Tongue (tissue), 1 donor: ENCODE measurements at regions not wholly inside any gene's neighbourhood (a gene's known extent, or its start where the extent isn't known, plus 50 kb on each side); places are given as distances from the start of the nearest gene placed in this dataset.

ENCODE experiments used
- DNase-seq: peaks from one replicate; pipeline ENCODE4 v3.0.0-alpha.2; 2015

DNA sequence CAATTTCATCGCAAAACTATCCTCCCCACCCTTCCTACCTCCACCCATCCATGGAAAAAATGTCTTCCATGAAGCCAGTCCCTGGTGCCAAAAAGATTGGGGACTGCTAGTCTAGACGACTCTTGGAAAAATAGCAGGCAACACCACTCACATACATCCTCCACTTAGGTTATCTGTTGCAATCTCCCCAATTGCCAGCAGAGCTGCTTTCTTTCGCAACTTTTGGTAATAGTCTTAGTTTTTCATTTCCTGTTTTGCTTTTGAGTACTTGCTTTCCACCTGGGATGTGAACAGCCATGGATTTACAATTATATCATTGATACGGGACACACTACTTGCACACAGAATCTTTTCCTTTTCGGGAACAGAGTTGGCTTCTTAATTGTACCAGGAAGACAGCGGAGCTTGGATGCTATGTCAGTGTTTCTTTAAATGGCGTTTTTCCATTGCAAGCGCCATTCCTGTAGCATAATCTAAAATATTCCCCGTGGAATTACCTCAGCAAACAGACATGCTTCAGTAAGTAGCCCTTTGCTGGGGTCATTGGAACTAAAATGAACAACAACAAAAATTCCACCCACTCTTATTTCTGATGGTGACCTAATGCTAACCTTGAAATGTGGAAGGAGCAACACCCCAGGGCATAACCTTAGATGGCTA is 183.3 kb upstream of the ADGRL2 start:
- peak; percentile 3 for DNase-seq

DNA sequence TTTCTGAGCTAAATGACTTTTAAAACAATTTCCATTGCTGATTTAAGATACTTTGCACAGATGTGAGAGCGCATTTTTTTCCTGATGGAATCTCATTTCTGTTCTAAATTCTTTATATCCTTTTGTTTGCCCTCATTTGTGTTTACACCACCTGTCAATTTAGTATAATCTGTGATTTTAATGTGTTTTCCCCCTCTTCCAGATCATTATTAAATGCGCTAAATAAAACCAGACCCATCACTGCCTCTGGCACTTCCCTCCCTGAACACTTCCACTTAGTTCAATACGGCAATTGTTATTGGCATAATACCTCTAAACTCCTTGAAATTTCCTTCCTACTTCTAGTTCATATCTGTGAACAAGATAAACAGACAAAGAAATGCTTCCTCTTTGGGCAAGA is 186.9 kb upstream of the ADGRL2 start:
- DNase-seq = no peak

DNA sequence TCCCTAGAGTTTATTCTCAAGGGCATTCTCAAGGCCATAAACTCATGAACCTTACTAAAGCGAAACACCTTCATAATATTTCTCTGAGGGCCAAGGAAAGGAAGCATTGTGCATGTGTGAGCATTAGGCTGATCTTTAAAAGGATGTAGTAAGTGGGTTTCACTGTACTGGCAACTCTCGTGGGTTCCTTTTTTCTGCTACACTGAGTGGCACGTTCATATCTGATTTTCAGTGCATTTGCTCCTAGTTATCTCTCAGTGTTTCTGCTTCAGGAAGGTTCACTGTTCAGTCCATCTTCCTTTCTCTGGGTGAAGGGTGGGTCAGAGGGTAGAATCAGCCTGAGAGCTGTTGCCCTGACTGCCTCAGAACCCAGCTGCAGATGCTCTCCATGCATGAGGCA is 192.8 kb upstream of the ADGRL2 start:
- DNase-seq = no peak

DNA sequence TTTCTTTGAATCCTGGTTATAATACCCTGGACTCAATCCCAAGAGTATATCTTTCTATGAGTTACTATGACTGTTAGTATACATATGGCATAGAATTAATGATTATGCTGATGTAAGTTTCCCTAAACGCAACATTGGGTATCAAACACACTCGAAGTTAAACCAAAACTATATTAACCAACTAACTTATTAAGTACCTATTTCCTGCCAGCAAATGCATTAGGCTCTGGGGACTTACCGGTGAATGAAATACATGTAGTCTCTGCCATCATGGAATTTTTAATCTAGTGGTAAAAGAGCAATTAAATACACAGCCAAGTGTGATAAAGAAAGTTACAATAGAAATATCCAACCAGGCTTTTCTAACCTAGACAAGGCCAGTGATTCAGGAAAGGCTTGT is 193.6 kb upstream of the ADGRL2 start:
- no peak for DNase-seq

- DNase-seq = no peak
Measured at GRCh38 chr1:81606656-81607055, 194.1 kb upstream of the ADGRL2 start.

DNA sequence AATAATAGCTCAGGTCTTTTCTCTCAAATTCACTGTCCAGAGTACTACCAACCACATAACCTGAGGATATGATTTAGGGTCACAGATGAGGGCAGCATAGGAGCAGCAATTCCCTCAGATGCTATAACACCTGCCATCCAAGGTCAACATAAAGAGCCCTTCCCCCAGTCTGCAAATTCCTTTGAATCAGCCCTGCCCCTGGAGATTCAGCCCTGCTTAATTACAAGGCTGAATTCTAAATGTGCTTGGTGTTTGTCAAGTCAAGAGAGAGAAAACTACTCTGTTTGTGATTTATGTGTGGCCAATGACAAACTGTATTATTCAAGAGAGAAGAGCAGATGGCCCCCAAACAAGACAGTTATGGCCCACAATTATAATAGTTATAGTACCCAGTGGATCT is 195.7 kb upstream of the ADGRL2 start:
- no peak for DNase-seq

GRCh38 chr1:81600878-81601622 is 199.7 kb upstream of the ADGRL2 start:
- no peak for DNase-seq

DNA sequence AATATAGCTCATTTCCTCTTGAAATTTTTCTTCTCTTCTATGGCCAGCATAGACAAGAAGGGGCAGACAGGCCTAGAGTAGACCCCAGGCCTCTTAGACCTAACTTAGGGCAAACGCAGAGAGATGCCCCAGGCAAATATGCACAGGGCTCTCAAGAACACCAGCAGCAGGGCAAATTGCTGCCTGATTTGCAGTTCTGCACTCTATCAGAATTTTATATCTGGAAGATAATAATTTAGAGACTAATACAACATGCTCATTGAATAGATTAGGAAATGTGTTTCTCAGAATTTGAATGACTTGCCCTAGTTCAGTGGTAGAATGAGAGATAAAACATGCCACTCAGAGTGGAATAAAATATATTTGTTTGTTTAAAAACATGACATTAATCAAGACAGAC is 200.4 kb upstream of the ADGRL2 start:
- no peak for DNase-seq

DNA sequence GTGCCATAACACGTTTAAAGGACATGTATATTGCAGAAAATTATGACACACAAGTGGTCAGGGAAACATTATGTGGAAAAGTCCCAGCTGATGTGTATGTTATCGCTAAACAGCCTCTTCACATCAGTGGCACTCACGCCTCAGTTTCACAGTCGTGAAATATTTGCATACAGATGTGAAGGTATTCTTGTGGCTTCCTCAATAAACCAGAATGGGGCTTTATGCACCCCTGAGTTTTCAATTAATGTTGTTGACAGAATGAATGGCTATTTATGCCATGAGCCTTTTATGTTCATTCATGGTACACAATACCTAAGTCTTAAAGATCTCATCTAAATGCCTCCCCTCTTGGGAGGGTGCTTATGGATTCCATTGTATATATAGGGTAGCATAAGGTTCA is 202.1 kb upstream of the ADGRL2 start:
- no peak for DNase-seq

- DNase-seq = no peak
Measured at GRCh38 chr1:81597720-81598426, 202.9 kb upstream of the ADGRL2 start.

- DNase-seq = no peak
Measured at GRCh38 chr1:81596341-81596740, 204.4 kb upstream of the ADGRL2 start.

DNA sequence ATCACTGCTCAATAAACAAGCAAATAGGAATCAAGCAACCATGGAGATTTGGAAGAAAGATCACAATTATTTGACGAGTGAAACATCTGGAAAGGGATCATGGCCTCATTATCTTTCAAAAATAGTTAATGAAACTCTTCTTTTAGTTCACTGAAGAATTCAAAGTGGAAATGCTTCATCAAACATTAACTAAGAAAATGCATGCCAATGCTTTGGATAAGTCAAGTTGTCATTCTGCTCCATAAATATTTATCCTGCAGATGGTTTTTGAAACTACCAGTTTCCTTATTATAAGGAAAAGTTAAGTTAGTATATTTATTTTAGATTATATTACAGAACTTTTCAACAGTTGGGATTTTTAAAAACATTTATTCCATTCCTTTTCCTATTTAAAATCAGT is 206.5 kb upstream of the ADGRL2 start:
- DNase-seq = no peak

DNA sequence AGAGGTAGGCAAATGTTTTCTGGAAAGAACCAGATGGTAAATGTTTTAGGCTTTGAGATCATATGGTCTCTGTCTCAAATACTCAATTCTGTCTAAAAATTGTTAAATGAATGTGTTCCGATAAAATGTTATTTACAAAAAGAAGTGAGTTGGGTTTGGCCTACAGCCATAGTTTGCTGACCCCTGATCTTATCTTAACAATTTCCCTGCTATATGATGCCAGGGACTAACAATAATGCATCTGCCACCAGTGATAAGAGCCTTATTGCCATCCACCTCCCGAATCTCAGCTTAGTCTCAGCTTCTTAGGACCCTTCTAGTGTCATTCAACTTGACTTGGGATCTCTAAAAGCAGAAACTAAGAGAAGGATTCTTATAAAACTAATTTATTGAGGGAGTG is 208.5 kb upstream of the ADGRL2 start:
- no peak for DNase-seq

DNA sequence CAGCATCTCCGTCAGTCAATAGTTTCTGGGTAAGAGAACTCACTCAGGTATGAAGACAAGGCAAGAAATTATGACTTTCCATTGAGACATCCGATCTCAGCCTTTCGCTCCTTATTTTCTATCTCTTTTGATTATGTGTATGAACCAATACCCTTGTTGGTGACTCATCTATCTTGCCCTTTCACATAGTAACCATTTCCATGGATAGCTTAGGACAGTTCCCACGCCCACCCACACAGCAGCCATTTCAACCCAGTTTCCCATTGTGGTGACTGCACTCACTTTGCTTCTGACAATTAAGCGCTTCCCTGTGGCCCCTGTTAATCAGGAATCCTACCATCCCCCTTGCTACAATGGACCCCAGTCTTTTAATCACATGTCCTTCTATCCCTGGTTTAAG is 210.6 kb upstream of the ADGRL2 start:
- DNase-seq = no peak

DNA sequence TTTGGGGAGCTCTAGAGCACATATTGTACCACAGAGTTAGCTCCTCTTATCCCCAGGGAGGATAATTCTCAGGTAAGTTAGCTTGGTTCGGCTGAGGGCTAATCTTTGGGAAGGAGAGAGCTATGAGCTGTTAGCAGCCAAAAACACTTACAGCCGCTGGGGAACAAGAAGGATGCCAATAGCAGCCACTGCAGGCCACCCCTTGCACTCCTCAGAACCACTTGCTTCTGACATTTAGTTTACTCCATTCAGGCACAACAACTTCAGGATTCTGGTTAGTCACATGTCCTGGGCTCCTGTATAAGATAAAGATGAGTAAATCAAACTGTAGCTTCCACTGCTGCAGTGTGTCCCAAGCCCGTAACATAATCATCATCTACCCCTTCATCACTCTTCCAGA is 212.6 kb upstream of the ADGRL2 start:
- DNase-seq = no peak

DNA sequence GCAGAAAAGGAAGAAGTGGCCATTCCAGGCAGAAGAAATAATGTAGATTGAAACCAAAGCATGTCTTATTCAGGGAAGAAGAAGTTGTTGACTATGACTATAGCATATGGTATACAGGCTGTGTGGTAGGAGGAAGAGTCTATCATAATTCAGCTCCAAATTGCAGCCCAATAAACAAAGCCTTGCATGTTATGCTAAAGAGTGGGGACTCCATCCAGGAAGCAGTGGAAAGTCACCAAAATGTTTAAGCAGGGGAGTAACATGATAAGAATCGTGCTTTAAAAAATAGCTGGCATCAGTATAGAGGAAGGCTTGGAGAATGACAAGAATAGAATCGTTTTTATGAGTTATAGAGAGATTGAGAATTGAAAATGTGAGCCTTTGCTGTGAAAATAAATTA is 213.3 kb upstream of the ADGRL2 start:
- DNase-seq = no peak

- DNase-seq = no peak
Measured at GRCh38 chr1:81585371-81585770, 215.4 kb upstream of the ADGRL2 start.

DNA sequence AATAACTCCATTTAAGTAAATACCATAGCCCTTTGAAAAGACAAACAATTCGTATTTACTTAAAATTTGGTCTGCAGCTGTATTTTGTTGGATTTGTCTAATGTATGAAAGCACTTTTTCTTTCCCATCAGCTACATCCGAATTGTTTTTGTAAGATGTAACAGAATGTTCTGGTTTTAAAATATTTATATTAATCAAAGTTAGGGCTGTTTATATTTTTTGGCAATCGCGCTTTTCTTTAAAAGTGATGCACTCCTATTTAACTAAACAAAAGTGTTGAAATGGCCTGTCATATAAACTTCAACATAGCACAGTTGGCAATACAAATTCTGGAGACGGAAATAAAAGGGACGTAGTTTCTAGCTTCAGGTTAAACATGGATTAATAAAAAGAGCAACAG is 216.3 kb upstream of the ADGRL2 start:
- peak; percentile 10 for DNase-seq

DNA sequence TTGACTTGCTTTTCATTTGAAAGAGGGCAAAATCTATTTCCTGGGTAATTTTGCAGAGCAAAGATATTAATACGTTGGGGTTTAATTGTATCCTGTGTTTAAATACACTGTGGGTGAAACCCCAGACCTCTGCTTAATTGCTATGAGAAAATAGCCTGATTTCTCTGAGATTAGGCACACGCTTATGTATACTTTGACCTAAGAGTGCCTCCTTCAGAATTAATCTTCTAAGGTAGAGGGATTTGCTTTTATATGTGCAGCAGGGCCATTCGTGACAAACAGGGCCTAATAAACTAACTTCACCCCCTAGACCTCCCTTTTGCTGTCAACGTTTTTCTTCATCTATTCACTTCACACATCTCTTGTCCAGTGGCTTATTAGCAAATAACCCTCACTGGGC is 216.9 kb upstream of the ADGRL2 start:
- DNase-seq = no peak

- no peak for DNase-seq
Measured at GRCh38 chr1:81582467-81582986, 218.2 kb upstream of the ADGRL2 start.

DNA sequence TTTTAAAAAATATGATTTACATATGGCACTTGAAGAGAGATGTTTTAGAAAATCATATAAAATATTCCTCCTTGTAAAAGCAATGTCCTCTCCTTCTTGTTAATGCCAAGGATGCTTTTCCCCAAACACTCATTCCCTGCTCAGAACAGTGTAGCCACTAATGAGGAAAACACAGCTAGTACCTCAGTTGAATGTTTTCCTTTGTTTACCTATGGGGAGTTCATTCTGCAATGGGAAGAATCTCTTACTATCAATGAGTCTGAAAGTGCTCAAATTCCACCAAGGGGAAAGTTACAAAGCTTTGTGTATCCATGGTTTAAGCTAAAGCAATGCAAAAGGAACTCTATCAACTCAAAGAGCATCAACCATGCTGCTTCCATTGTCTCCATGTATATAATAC is 221.9 kb upstream of the ADGRL2 start:
- DNase-seq = no peak

- DNase-seq = no peak
Measured at GRCh38 chr1:81577004-81577697, 223.6 kb upstream of the ADGRL2 start.

DNA sequence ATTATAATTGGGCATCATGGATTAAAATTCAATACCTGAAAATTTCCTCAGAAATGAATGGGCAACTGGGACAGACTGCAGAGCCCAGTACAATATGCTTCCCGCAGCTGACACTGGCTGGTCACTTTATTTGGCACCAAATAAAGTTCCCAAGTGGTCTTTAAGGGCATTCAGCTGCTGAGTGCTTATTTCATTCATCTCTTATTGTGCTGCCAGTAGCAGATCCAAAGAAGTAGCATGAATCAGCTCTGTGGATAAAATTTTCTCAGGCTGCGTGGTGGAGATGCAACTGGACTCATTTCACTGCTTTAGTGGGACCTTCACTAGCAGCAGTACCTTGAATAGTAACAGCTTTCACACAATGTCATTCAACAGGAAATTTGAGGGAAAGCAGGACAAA is 226.3 kb upstream of the ADGRL2 start:
- DNase-seq = peak; percentile 39
